Fibroblast of peridontal ligament (primary cell): ENCODE measurements at regions not wholly inside any gene's neighbourhood (a gene's known extent, or its start where the extent isn't known, plus 50 kb on each side); places are given as distances from the start of the nearest gene placed in this dataset.
A peak's percentile ranks its signal among the peaks of the same experiment; 100 is the strongest.
"Not testable (repeated sequence)": the region's sequence is repeated elsewhere in the genome, so short reads cannot be mapped to it uniquely, and the experiment has no call there.

Experiments
- DNase-seq: peaks from one replicate; pipeline ENCODE4 v3.0.0-alpha.2; 2010; ENCODE audit errors: extremely low read depth

GRCh38 chr11:67873223-67873622, 130.7 kb downstream of the UNC93B1 start:
- not testable (repeated sequence) for DNase-seq

- not testable (repeated sequence) for DNase-seq
Measured at GRCh38 chr11:67871168-67871567, 132.7 kb downstream of the UNC93B1 start.

GRCh38 chr11:67862896-67863295, 141.0 kb downstream of the UNC93B1 start:
- not testable (repeated sequence) for DNase-seq

GRCh38 chr11:67859513-67860161, 144.3 kb downstream of the UNC93B1 start:
- peak; percentile 10 for DNase-seq

GRCh38 chr11:67850747-67851146, 153.2 kb downstream of the UNC93B1 start:
- not testable (repeated sequence) for DNase-seq

GRCh38 chr11:67849766-67850165, 154.1 kb downstream of the UNC93B1 start:
- not testable (repeated sequence) for DNase-seq

GRCh38 chr11:67847896-67848875, 155.7 kb downstream of the UNC93B1 start:
- DNase-seq, result not testable (repeated sequence)

GRCh38 chr11:67846303-67846702, 157.6 kb downstream of the UNC93B1 start:
- DNase-seq, result not testable (repeated sequence)

- not testable (repeated sequence) for DNase-seq
Measured at GRCh38 chr11:67845296-67845695, 158.6 kb downstream of the UNC93B1 start.

GRCh38 chr11:67840599-67840998, 163.3 kb downstream of the UNC93B1 start:
- not testable (repeated sequence) for DNase-seq

- not testable (repeated sequence) for DNase-seq
Measured at GRCh38 chr11:67830152-67830551, 155.7 kb upstream of the ALDH3B2 start.

GRCh38 chr11:67826951-67827296, 152.5 kb upstream of the ALDH3B2 start:
- not testable (repeated sequence) for DNase-seq

- DNase-seq, result peak; percentile 18
Measured at GRCh38 chr11:67826028-67826950, 151.9 kb upstream of the ALDH3B2 start.

GRCh38 chr11:67824861-67825260, 150.4 kb upstream of the ALDH3B2 start:
- DNase-seq, result not testable (repeated sequence)

GRCh38 chr11:67820081-67820480, 145.7 kb upstream of the ALDH3B2 start:
- no peak for DNase-seq

- not testable (repeated sequence) for DNase-seq
Measured at GRCh38 chr11:67817558-67817957, 143.1 kb upstream of the ALDH3B2 start.

- not testable (repeated sequence) for DNase-seq
Measured at GRCh38 chr11:67809301-67809700, 134.9 kb upstream of the ALDH3B2 start.

- not testable (repeated sequence) for DNase-seq
Measured at GRCh38 chr11:67807896-67808295, 133.5 kb upstream of the ALDH3B2 start.

GRCh38 chr11:67806728-67807235, 132.4 kb upstream of the ALDH3B2 start:
- not testable (repeated sequence) for DNase-seq

- DNase-seq, result not testable (repeated sequence)
Measured at GRCh38 chr11:67806183-67806582, 131.8 kb upstream of the ALDH3B2 start.
